Epithelial cell of proximal tubule (primary cell): ENCODE measurements at regions not wholly inside any gene's neighbourhood (a gene's known extent, or its start where the extent isn't known, plus 50 kb on each side); places are given as distances from the start of the nearest gene placed in this dataset.
"Not testable (repeated sequence)": the region's sequence is repeated elsewhere in the genome, so short reads cannot be mapped to it uniquely, and the experiment has no call there.

Experiments
- DNase-seq: peaks from one replicate; pipeline ENCODE4 v3.0.0-alpha.2; 2011; ENCODE audit warnings: low read depth
- H3K4me3 ChIP-seq: 2 replicates; pipeline ENCODE4 v1.5.1; 2011; ENCODE audit warnings: low read depth, mild to moderate bottlenecking, low read length
- TF ChIP-seq, protein P1 (sequence below): conservative IDR thresholded peaks from 2 replicates; pipeline ENCODE4 v1.5.1; 2012; ENCODE audit warnings: low read depth, mild to moderate bottlenecking, low read length

- no peak for DNase-seq
- TF ChIP-seq, protein P1, sequence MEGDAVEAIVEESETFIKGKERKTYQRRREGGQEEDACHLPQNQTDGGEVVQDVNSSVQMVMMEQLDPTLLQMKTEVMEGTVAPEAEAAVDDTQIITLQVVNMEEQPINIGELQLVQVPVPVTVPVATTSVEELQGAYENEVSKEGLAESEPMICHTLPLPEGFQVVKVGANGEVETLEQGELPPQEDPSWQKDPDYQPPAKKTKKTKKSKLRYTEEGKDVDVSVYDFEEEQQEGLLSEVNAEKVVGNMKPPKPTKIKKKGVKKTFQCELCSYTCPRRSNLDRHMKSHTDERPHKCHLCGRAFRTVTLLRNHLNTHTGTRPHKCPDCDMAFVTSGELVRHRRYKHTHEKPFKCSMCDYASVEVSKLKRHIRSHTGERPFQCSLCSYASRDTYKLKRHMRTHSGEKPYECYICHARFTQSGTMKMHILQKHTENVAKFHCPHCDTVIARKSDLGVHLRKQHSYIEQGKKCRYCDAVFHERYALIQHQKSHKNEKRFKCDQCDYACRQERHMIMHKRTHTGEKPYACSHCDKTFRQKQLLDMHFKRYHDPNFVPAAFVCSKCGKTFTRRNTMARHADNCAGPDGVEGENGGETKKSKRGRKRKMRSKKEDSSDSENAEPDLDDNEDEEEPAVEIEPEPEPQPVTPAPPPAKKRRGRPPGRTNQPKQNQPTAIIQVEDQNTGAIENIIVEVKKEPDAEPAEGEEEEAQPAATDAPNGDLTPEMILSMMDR: peak; percentile 52
- no peak overlapping the region for H3K4me3 ChIP-seq
Measured at GRCh38 chr5:10030219-10030831, 219.4 kb downstream of the ATPSCKMT start.

DNA sequence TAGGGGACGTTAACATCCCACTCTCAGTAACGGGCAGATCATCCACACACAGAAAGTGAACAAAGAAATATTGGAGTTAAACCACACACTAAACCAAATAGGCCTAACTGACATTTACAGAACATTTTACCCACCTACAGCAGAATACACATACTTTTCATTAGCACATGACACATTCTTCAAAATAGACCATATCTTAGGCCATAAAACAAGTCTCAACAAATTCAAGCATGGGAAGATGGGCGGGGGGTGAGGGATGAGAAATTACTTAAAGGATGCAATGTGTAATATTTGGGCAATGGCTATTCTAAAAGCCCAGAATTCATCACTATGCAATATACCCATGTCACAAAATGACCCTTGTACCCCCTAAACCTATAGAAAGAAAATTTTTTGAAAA is 226.2 kb downstream of the ATPSCKMT start:
- no peak overlapping the region for H3K4me3 ChIP-seq
- DNase-seq: no peak
- TF ChIP-seq, protein P1: no peak

DNA sequence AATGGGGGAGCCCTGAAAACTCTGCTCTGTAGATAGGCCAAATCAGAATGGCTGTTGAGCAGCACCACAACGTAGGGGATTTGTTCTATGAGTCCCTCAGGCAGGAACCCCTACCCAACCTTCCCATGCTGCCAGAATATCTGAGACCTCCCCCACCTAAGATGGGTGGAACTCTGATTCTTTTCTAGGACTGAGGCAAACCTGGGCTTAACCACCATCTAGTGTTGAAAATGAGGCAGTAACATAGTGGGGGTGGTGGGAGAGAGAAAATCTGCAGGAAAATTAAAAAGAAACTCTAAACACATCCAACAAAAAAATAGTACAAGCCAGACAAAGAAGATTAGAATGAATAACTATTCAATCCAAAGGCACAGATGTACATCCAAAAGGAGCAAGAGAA is 228.4 kb downstream of the ATPSCKMT start:
- TF ChIP-seq, protein P1: peak; percentile 42
- H3K4me3 ChIP-seq: no peak overlapping the region
- DNase-seq: no peak

- TF ChIP-seq, protein P1: no peak
- DNase-seq: no peak
- H3K4me3 ChIP-seq: no peak overlapping the region
Measured at GRCh38 chr5:10019236-10019635, 230.5 kb downstream of the ATPSCKMT start.

GRCh38 chr5:10018201-10019069 is 231.3 kb downstream of the ATPSCKMT start:
- DNase-seq: no peak
- H3K4me3 ChIP-seq: no peak overlapping the region
- TF ChIP-seq, protein P1: no peak

- TF ChIP-seq, protein P1: no peak
- DNase-seq: no peak
- no peak overlapping the region for H3K4me3 ChIP-seq
Measured at GRCh38 chr5:10017786-10018185, 231.9 kb downstream of the ATPSCKMT start.

DNA sequence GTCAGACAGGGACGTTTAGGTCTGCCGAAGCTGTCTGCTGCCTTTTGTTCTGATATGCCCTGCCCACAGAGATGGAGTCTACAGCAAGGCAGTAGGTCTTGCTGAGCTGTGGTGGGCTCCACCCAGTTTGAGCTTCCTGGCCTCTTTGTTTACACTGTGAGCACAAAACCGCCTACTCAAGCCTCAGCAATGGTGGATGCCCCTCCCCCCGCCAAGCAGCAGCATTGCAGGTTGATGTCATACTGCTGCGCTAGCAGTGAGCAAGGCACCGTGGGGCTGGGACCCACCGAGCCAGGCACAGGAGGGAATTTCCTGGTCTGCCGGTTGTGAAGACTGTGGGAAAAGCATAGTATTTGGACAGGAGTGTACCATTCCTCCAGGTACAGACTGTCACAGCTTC is 233.1 kb downstream of the ATPSCKMT start:
- not testable (repeated sequence) for H3K4me3 ChIP-seq, DNase-seq

DNA sequence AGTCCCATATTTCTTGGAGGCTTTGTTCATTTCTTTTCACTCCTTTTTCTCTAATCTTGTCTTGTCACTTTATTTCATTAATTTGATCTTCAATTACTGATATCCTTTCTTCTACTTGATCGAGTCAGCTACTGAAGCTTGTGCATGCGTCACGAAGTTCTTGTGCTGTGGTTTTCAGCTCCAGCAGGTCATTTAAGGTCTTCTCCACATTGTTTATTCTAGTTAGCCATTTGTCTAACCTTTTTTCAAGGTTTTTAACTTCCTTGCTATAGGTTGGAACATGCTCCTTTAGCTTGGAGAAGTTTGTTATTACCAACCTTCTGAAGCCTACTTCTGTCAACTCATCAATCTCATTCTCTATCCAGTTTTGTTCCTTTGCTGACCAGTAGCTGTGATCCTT is 234.0 kb downstream of the ATPSCKMT start:
- H3K4me3 ChIP-seq, DNase-seq: not testable (repeated sequence)
